H1 (cell line): ENCODE measurements at regions not wholly inside any gene's neighbourhood (a gene's known extent, or its start where the extent isn't known, plus 50 kb on each side); places are given as distances from the start of the nearest gene placed in this dataset.

Experiments
- CTCF ChIA-PET: fragments of 300-600 bp; sonication (Branson Sonifier 250); formaldehyde crosslinking; loops from one replicate; lab custom pipeline; 2021; ENCODE audit not compliant: partially characterized antibody; lab: Charles Lee
- POLR2A ChIA-PET: fragments of 300-600 bp; sonication (Branson Sonifier 250); formaldehyde crosslinking; loops from one replicate; lab custom pipeline; 2021; ENCODE audit warnings: inconsistent platforms; ENCODE audit not compliant: partially characterized antibody; lab: Charles Lee
- DNase-seq, 2 experiments: peaks; one replicate each; pipeline versions ENCODE4 v3.0.0 to v3.0.0-alpha.2; 2010 to 2022; ENCODE audit warnings: low spot score in 2 of 2, low read depth in 1 of 2, mixed read lengths in 1 of 2
- FAIRE-seq: peaks from 2 replicates; lab custom pipeline; 2011; peaks lifted over from hg19 to GRCh38; lab: Jason Lieb, UNC
- H2AFZ ChIP-seq: 2 replicates; pipeline ENCODE4 v1.8.1; 2012; ENCODE audit warnings: low read length, inconsistent platforms
- H2AK5ac ChIP-seq: 2 replicates; pipeline ENCODE4 v1.6.1; 2013; ENCODE audit warnings: low read depth, low read length
- H2BK120ac ChIP-seq: replicated peaks from 2 replicates; pipeline ENCODE3; 2013; ENCODE audit warnings: low read depth, low read length, inconsistent platforms
- H2BK12ac ChIP-seq: 2 replicates; pipeline ENCODE4 v1.6.1; 2013; ENCODE audit warnings: low read depth, low read length
- H2BK15ac ChIP-seq: 2 replicates; pipeline ENCODE4 v1.6.1; 2013; ENCODE audit warnings: low read length
- H2BK20ac ChIP-seq: 2 replicates; pipeline ENCODE4 v1.6.1; 2013; ENCODE audit warnings: low read length
- H2BK5ac ChIP-seq: 2 replicates; pipeline ENCODE4 v1.6.1; 2013; ENCODE audit warnings: low read depth, low read length
- H3K14ac ChIP-seq: 2 replicates; pipeline ENCODE4 v1.6.1; 2013; ENCODE audit warnings: inconsistent platforms; ENCODE audit not compliant: insufficient read length
- H3K18ac ChIP-seq: 2 replicates; pipeline ENCODE4 v1.6.1; 2013; ENCODE audit warnings: low read length; ENCODE audit errors: extremely low read depth
- H3K23ac ChIP-seq: 2 replicates; pipeline ENCODE4 v1.6.1; 2013; ENCODE audit warnings: inconsistent platforms; ENCODE audit not compliant: insufficient read length
- H3K23me2 ChIP-seq: 2 replicates; pipeline ENCODE4 v1.6.1; 2013; ENCODE audit warnings: low read depth, low read length
- H3K27ac ChIP-seq: 2 replicates; pipeline ENCODE4 v1.6.1; 2011; ENCODE audit warnings: low read depth, low read length, inconsistent platforms
- H3K27me3 ChIP-seq, 4 experiments: replicated peaks in 1 of 4; 1 replicate in 1 of 4; 2 replicates in 3 of 4; pipeline versions ENCODE4 v1.6.1 to v1.8.1; 2011 to 2013; ENCODE audit warnings: low read length in 3 of 4, mild to moderate bottlenecking in 3 of 4, inconsistent platforms in 2 of 4, mixed read lengths in 2 of 4, moderate library complexity in 1 of 4; ENCODE audit not compliant: control insufficient read depth in 3 of 4, insufficient read depth in 3 of 4; ENCODE audit errors: extremely low read depth in 1 of 4
- H3K36me3 ChIP-seq, 4 experiments: 2 replicates each; pipeline versions ENCODE4 v1.6.1 to v1.8.1; 2011 to 2013; ENCODE audit warnings: mild to moderate bottlenecking in 4 of 4, low read length in 3 of 4, moderate library complexity in 2 of 4, control low read depth in 1 of 4, inconsistent platforms in 1 of 4; ENCODE audit not compliant: insufficient read depth in 4 of 4, control insufficient read depth in 2 of 4
- H3K4ac ChIP-seq: replicated peaks from 2 replicates; pipeline ENCODE3; 2013; ENCODE audit warnings: low read length, low read depth, mixed read lengths, inconsistent platforms; ENCODE audit not compliant: insufficient read length
- H3K4me1 ChIP-seq, 4 experiments: replicated peaks in 1 of 4; 1 replicate in 1 of 4; 2 replicates in 3 of 4; pipeline versions ENCODE4 v1.6.1 to v1.8.1; 2011 to 2013; ENCODE audit warnings: low read length in 3 of 4, inconsistent platforms in 2 of 4, mixed read lengths in 1 of 4; ENCODE audit not compliant: insufficient read depth in 4 of 4, control insufficient read depth in 3 of 4
- H3K4me2 ChIP-seq, 2 experiments: 2 replicates each; pipeline versions ENCODE4 v1.6.1 to v1.8.1; 2011 to 2013; ENCODE audit warnings: low read depth in 2 of 2, low read length in 2 of 2, control low read depth in 1 of 2, inconsistent platforms in 1 of 2, mild to moderate bottlenecking in 1 of 2; ENCODE audit not compliant: insufficient read depth in 1 of 2
- H3K4me3 ChIP-seq, 4 experiments: fragments of 200-600, 300-600 bp in 1 of 4; sonication (generic), shearing (Covaris generic), sonication (Bioruptor Twin) in 1 of 4; 2 replicates each; pipeline versions ENCODE4 v1.5.1 to v1.8.1; 2011 to 2016; ENCODE audit warnings: low read length in 4 of 4, low read depth in 3 of 4, control low read depth in 2 of 4, inconsistent platforms in 2 of 4, mild to moderate bottlenecking in 2 of 4, mixed read lengths in 1 of 4, moderate library complexity in 1 of 4; ENCODE audit not compliant: insufficient read depth in 2 of 4; ENCODE audit errors: extremely low read depth in 1 of 4
- H3K56ac ChIP-seq: replicated peaks from 2 replicates; pipeline ENCODE3; 2013; ENCODE audit warnings: low read depth, mild to moderate bottlenecking, mixed read lengths, low read length, inconsistent platforms; ENCODE audit not compliant: insufficient read length
- H3K79me1 ChIP-seq: 2 replicates; pipeline ENCODE4 v1.6.1; 2013; ENCODE audit warnings: low read depth, low read length, control low read depth
- H3K79me2 ChIP-seq, 2 experiments: 2 replicates each; pipeline versions ENCODE4 v1.6.1 to v1.8.1; 2012 to 2013; ENCODE audit warnings: low read length in 2 of 2, mild to moderate bottlenecking in 2 of 2, inconsistent platforms in 1 of 2; ENCODE audit not compliant: insufficient read depth in 2 of 2, control insufficient read depth in 1 of 2
- H3K9ac ChIP-seq, 4 experiments: replicated peaks in 1 of 4; 1 replicate in 1 of 4; 2 replicates in 3 of 4; pipeline versions ENCODE4 v1.6.1 to v1.8.1; 2011 to 2013; ENCODE audit warnings: low read depth in 3 of 4, low read length in 3 of 4, control low read depth in 2 of 4, mild to moderate bottlenecking in 2 of 4, moderate library complexity in 2 of 4, inconsistent platforms in 1 of 4; ENCODE audit errors: extremely low read depth in 1 of 4
- H3K9me3 ChIP-seq, 2 experiments: 2 replicates each; pipeline versions ENCODE4 v1.6.1 to v1.8.1; 2012 to 2013; ENCODE audit warnings: mild to moderate bottlenecking in 2 of 2, moderate library complexity in 2 of 2, control low read depth in 1 of 2, inconsistent platforms in 1 of 2, low read depth in 1 of 2, low read length in 1 of 2, mixed read lengths in 1 of 2; ENCODE audit not compliant: insufficient read depth in 2 of 2
- H4K20me1 ChIP-seq, 2 experiments: replicated peaks in 1 of 2; 2 replicates each; pipeline versions ENCODE3 to v1.8.1; 2011 to 2013; ENCODE audit warnings: inconsistent platforms in 2 of 2, low read length in 2 of 2, mild to moderate bottlenecking in 1 of 2; ENCODE audit not compliant: insufficient read depth in 2 of 2, control insufficient read depth in 1 of 2
- H4K5ac ChIP-seq: 2 replicates; pipeline ENCODE4 v1.6.1; 2013; ENCODE audit warnings: low read length, low read depth, mixed read lengths, inconsistent platforms; ENCODE audit not compliant: insufficient read length
- H4K8ac ChIP-seq: 2 replicates; pipeline ENCODE4 v1.8.0; 2013; ENCODE audit warnings: mild to moderate bottlenecking, moderate library complexity, low read length, inconsistent platforms; ENCODE audit not compliant: insufficient read depth; ENCODE audit errors: extremely low read depth
- H4K91ac ChIP-seq: replicated peaks from 2 replicates; pipeline ENCODE3; 2013; ENCODE audit warnings: low read length, mixed read lengths, inconsistent platforms; ENCODE audit not compliant: insufficient read length
- HDAC2 ChIP-seq, 2 experiments: fragments of 300-600 bp in 1 of 2; sonication (generic) in 1 of 2; IDR thresholded peaks; 2 replicates each; pipeline ENCODE4 v1.6.1; 2011 to 2012; ENCODE audit warnings: low read depth in 2 of 2, low read length in 2 of 2, mild to moderate bottlenecking in 2 of 2, moderate library complexity in 2 of 2, borderline replicate concordance in 1 of 2, inconsistent platforms in 1 of 2
- NANOG ChIP-seq: IDR thresholded peaks from 2 replicates; pipeline ENCODE4 v1.6.1; 2011; ENCODE audit warnings: low read length, low read depth, mild to moderate bottlenecking, inconsistent platforms; ENCODE audit not compliant: insufficient read depth, poor library complexity, severe bottlenecking
- RBBP5 ChIP-seq: IDR thresholded peaks from 2 replicates; pipeline ENCODE4 v1.7.1; 2012; ENCODE audit warnings: low read depth, mild to moderate bottlenecking, inconsistent platforms, low read length, moderate library complexity, borderline replicate concordance
- SRF ChIP-seq: IDR thresholded peaks from 2 replicates; pipeline ENCODE4 v1.6.1; 2011; ENCODE audit warnings: mild to moderate bottlenecking, low read depth, low read length, moderate library complexity
- WGBS, 2 experiments: shearing (Covaris generic) in 1 of 2; methylation state at CpG; one replicate each; pipeline versions ENCODE4 v1.1.6 to v1.1.7; 2013 to 2015; ENCODE audit warnings: low lambda C conversion rate in 2 of 2, mixed read lengths in 2 of 2, inconsistent platforms in 1 of 2, low coverage in 1 of 2, missing lambda C conversion rate in 1 of 2; ENCODE audit not compliant: insufficient replicate concordance in 2 of 2, insufficient coverage in 1 of 2, insufficient read length in 1 of 2; ENCODE audit errors: extremely low coverage in 1 of 2, missing lambda C conversion rate in 1 of 2; 5-methylcytosine and 5-hydroxymethylcytosine counted together

GRCh38 chr4:25509646-25510045, 132.6 kb downstream of the ANAPC4 start:
- Histone ChIP-seq H4K91ac (no peak overlapping the region), H3K18ac (no peak overlapping the region), H2BK12ac (no peak overlapping the region), H3K79me1 (no peaks in the 10 kb centered on the region), H3K4me2 (no peak overlapping the region), H2BK15ac (no peak overlapping the region), H3K27ac (no peak overlapping the region), H4K20me1 (no peaks in the 10 kb centered on the region), H3K56ac (no peak overlapping the region), H2AFZ (no peak overlapping the region), H4K8ac (no peak overlapping the region), H3K9ac (no peak overlapping the region), H3K23ac (no peak overlapping the region), H4K5ac (no peak overlapping the region), H2AK5ac (no peak overlapping the region), H3K4me3 (no peak overlapping the region), H3K9me3 (no peaks in the 10 kb centered on the region), H3K27me3 (no peaks in the 10 kb centered on the region), H3K4me1 (no peaks in the 10 kb centered on the region), H2BK5ac (no peak overlapping the region), H2BK20ac (no peak overlapping the region), H3K4ac (no peak overlapping the region), H3K23me2 (no peaks in the 10 kb centered on the region), H3K79me2 (no peaks in the 10 kb centered on the region), H3K36me3 (no peaks in the 10 kb centered on the region), H3K14ac (no peak overlapping the region), H2BK120ac (no peak overlapping the region)
- ChIA-PET CTCF (interaction anchor here (1.2 to 2.1 kb wide), 6 partner anchors 9 to 259 kb away, joined by 4 to 9 read pairs (median 4); no protein-coding TSS in a partner anchor), POLR2A (no interaction called here)
- DNase-seq (no peak), FAIRE-seq (no peak)
- WGBS, 2 experiments = 86% methylated on average over 4 of the region's 4 CpGs; no CpG with 5 or more reads in 1 of the 2 experiments
- TF ChIP-seq RBBP5 = no peak
- TF ChIP-seq SRF = no peak
- TF ChIP-seq NANOG = no peak
- TF ChIP-seq HDAC2 (IDR thresholded peaks at IDR 0.05; ENCODE audit: borderline replicate concordance in 1 of 2, low read depth in 2 of 2, low read length in 2 of 2) = no peak
